ENCODE measurements at regions not wholly inside any gene's neighbourhood (a gene's known extent, or its start where the extent isn't known, plus 50 kb on each side); places are given as distances from the start of the nearest gene placed in this dataset.
"Not testable (repeated sequence)": the region's sequence is repeated elsewhere in the genome, so short reads cannot be mapped to it uniquely, and the experiment has no call there.

DNA sequence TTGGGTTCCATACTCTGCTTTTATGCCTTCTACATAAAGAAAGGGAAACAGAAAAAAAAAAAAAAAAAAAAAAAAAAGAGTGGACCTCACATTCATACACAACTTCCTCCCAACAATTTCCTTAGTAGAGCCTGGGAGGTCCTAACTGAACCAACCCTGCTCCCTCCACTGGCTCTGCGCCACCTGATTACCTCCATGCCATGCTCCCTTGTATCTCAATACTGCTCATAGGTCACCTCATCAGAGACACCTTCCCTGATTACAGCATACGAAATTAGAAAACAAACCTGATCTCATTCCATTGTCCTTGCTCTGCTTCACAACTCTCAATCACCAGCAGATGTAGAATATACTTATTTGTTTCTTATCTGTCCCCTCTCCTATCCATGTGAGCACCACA is 134.2 kb upstream of the EYA4 start:
- no peak for DNase-seq (ENCODE audit: low spot score)

DNA sequence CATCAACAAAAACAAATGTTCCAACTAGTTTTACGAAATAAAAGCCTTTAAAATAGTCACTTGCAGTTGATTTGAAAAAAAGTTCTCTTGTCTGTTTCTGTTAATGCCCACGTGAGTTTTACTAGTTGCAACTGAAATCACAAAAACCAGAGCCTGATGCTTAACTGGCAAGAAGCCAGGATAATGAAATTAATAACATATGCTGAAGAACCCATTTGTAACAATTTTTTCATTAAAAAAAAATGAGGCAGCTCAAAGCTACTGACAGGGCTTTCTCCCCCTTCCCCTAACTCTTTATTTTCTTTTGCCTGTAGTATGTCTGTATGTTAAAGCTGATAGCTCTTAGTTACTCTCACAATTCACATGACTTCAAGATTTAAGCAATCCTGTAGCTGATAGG is 132.7 kb upstream of the EYA4 start:
- no peak for DNase-seq (ENCODE audit: low spot score)

DNA sequence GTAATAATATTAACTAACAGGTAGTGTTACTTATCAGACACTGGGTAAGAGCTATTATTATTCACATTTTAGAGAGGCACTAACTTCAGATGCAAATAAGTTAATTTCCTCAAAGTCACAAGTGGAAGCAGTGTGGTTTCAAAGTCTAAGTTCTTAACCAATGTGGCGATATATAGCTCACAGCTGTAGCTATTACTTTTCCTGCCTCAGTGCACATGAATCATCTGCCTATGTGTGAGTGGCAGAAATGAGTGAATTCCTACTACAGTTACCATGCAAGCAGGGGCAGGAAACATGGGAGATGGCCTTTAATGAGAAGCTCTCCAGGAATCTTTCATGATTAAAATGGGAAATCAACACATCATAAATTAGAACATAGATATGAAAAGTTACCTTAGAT is 126.2 kb upstream of the EYA4 start:
- DNase-seq (ENCODE audit: low spot score): no peak

DNA sequence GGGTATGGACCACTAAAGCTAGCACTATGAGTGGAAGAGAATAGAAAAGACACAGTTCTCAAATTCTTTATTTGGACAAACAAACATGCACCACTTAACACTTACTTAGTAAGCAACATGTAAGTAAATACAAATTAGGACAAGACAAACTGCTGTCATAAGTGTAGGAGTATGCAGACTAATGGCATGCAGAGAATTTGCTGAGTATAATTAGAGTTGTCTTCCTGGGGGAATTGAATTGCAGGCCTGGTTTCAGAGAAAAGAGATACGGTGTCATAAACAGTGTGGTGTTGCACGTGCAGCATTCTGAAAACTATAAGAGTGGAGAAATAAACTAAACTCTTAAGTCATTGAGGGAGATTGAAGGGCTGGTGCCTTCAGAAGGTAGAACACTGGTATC is 125.2 kb upstream of the EYA4 start:
- no peak for DNase-seq (ENCODE audit: low spot score)

DNA sequence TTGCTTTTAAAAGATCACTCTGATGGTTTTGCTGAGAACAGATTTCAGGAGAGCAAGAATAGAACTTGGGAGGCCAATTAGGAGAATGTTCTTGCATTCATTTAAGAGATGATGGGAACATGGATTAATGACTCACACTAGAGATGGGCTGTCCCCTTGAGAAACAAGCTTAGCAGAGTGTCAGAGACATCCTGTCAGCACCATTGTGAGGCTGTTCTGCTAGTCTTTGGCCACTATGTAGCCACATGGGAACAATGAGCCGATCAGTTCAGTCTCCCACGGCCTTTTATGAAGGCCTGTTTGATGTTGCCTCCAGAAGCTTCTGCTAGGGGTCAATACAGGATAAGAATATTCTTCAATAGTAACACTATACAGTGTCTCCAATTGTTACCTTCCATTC is 113.0 kb upstream of the EYA4 start:
- DNase-seq (ENCODE audit: low spot score): no peak

DNA sequence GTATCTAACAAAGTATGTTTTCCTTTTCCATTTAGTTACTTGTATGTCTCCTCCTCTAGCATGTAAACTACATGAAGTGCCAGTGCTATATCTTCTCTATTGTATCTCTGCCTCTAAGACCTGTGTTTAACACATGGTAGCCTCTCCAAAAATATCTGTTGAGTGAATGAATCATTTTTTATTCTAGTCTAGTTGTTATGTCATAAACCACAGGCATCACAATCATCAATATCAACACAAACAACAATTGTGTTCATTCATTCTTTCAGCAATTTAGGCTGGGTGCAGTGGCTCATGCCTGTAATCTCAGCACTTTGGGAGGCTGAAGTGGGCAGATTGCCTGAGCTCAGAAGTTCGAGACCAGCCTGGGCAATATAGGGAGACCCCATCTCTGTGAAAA is 111.6 kb upstream of the EYA4 start:
- no peak for DNase-seq (ENCODE audit: low spot score)

DNA sequence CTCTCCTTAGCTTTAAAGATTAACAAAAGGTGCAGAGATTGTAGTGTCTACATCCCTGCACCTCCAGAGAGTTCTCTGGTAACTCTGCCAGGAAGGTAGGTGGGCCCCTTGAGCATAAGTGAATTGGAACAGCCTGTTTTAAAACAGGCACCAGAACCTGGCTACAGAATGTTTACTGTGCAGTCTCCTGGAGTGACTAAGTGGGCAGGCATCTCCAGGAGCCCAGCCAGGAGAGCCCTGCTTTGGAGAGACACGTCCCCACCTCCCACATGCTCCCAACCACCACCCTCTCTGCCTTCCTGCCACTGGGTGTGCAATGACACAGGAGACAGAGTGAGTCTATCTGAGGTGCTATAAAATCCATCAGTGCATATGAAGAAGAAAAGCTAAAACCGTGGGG is 110.3 kb upstream of the EYA4 start:
- no peak for DNase-seq (ENCODE audit: low spot score)

DNA sequence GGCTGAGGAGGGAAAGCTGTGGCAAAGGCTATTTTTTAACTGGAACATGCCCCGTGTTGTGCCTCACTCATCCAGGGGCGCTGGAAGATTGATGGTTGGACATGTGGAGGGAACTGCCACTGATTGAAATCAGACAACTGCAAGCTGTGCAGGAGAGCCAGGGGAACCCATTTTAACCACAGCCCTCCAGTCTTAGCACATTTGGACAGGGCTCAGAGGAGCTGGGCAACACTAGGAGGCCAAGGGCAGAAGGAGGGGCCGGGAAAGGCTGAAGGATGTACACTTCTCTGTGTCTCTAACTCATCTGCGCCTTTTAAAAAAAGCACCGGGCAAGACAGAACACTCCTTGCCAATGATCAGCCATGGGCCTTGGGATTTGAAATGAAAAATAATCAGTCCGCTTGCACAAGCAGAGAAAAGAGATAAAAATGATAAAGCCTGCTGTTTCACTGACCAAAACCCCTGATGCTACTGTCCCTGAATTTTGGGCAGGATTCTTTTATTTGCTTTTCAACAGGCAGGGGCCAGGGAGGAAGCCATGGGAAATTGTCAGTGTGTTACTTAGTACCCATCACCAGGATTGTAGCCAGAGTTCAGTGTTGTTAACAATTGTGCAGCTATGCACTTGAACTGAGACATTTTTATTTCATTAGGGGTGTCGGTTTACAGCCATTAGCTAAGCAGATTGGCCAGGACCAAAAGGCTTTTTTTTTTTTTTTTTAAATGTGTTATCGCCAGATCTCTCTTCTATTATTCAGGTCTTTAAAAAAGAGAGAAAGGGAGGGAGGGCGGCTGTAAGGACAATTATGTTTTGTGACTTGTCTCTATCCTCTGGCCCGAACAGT is 109.3 kb upstream of the EYA4 start:
- DNase-seq (ENCODE audit: low spot score): no peak

DNA sequence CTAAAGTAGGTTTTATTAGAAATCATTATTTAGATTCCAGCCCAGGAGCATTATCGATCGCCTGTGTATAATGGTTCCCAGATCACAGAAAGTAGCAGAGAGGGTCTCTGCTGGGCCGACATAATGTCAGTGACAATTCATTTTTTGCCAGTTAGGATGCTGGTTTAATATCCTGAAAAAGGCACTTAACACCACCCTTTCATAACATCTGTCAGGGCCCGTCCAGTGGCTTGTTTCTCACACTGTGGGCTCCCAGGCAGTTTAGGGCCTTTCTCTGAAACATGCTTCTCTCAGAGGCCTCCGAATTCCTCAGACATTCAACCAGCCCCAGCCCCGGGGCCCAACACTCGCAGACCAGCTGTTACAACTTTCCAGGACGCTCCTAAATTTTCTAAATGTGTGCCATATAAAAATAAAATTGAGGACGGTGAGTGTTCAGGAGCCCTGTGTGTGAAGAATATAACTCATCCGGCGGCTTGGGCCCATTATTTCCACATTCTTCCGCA is 108.6 kb upstream of the EYA4 start:
- no peak for DNase-seq (ENCODE audit: low spot score)

DNA sequence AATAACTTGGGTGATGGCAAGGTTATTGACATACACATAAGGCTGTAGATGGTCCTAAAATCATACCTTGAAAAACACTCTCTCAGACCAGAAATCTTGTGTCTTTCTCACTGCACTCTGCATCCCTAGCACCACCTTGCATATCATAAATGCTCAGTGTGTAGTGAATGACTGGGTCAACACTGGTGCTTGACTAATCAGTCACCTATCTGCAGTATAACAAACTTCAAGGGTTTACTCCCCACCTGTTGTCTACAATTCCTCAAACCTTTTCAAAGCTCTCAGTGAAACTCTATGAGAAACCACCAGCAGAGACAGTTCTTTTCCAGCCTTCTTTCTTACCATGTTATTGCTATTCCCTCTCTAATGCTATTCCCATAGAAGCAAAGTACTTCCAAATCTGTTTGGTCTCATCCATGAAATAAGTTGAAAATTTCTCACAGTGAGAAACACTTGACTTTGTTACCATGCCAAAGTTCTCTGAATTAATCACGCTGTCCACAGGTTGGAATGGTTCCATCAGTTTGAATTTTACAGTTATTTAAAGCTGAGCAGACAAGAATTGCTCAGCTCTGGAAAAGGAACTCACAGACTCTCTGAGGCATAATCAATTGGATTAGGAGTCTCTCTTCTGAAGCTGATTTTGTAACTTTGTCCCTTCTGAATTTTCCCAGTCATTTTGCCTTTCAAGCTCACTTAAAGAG is 104.8 kb upstream of the EYA4 start:
- no peak for DNase-seq (ENCODE audit: low spot score)

DNA sequence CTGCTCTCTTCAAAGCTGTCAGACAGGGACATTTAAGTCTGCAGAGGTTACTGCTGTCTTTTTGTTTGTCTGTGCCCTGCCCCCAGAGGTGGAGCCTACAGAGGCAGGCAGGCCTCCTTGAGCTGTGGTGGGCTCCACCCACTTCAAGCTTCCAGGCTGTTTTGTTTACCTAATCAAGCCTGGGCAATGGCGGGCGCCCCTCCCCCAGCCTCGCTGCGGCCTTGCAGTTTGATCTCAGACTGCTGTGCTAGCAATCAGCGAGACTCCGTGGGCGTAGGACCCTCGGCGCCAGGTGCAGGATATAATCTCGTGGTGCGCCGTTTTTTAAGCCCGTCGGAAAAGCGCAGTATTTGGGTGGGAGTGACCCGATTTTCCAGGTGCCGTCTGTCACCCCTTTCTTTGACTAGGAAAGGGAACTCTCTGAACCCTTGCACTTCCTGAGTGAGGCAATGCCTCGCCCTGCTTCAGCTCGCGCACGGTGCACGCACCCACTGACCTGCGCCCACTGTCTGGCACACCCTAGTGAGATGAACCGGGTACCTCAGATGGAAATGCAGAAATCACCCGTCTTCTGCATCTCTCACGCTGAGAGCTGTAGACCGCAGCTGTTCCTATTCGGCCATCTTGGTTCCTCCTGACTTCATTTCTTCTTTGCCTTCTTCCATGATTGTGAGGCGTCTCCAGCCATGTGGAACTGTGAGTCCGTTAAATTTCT is 93.5 kb upstream of the EYA4 start:
- not testable (repeated sequence) for DNase-seq (ENCODE audit: low spot score)

DNA sequence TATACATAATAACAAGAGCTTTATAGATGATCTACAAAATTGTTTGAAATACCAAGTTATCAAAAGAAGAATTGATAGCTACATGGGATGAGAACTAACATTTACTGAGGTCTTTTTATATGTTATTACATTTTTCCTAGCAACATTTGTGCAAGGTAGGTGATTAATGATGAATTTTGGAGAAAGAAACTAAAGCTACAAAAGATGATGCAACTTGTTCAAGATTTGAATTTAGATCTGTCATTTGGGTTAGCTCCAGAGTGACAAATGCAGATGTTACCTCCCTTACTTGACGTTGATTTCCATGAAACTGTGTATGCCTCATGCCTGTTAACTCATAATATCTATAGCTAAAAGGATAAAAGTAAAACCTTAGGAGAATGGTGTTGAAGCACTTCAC is 84.5 kb upstream of the EYA4 start:
- no peak for DNase-seq (ENCODE audit: low spot score)

DNA sequence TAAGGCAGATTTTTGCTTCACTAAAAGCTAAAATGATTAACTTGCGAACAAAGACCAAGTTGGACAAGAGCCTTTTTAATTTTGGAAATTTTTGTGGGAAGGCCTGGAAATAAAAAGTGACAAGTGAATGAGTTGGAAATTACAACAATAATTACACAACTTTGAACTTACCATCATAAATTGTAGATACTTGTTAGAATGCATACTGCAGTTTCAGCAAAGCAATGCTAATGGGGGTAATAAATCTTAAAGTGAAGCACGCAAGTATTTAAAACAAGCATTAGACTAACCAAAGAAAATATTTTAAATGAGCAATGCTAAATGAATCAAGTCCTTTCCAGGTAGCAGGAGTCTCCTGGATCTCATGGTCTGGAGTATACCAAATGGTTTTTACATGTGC is 83.2 kb upstream of the EYA4 start:
- no peak for DNase-seq (ENCODE audit: low spot score)

DNA sequence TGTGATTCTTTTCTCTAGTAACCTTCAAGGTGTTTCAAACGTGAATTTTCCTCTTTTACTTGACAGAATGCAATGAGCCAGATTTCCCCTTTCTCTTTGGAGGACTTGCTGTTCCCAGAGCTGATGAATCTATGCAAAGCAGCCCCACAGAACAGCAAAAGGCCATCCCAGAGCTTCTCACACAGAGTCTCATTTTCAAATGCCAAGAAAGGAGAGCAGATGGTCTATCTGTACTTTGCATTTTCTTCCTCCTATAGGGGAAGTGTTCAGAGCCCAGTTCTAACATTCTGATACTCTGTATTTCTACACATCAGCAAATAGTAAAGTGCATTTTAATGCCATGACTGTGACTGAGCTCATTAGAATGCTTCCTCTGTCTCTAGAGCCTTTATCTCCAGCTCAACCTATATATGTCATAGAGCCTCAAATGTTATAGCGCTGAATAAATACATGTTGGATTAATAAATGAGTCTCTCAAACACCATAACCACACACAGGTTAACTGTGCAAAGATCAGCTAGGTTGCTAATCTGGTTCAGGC is 81.8 kb upstream of the EYA4 start:
- no peak for DNase-seq (ENCODE audit: low spot score)

DNA sequence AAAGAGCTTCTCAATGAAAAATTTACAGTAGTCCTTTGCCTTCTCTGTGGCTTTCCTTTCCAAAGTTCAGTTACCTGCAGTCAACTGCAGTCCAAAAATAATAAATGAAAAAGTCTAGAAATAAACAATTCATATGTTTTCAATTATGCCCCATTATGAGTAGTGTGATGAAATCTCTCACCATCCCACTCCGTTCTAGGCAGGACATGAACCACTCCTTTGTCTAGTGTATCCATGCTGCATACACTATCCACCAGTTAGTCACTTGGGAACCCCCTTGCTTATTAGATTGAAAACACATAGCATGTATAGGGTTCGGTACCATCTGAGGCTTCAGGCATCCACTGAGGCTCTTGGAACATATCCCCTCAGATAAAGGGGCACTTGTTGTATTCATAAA is 80.6 kb upstream of the EYA4 start:
- DNase-seq (ENCODE audit: low spot score): no peak

DNA sequence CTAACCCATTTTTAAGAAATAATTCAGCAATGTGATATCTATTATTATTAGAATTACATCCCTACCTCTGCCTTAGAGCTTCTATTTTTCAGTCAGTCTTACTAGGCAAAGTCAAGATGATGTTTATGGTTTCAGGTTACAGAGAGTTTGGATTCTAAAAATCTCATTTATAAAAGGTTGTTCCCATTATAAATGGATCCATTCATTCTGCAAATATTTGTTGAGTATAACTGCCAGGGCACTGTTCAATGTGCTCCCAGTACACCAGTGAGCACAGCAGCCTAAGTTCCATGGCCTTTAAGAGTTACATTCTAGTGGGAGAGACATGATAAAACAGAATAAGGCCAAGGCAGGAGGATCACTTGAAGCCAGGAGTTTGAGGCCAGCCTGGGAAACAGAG is 75.9 kb upstream of the EYA4 start:
- DNase-seq (ENCODE audit: low spot score): no peak

DNA sequence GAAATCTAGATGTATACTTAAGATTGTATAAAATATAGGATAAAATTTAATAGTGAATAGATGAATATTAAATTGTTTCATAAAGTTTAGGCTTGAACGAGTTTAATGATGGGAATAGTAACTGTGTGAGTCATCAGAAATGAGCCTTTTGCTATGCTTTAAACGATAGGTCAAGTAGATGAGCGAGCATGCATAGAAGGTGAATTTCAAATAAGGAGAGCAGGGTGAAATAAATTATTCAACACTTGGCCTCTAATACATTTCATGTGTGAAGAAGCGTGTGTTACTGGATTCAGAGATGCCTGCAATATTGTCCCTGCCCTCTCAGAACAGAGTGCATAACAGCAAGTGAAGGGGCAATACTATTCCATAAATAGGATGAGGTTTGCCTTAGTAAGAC is 74.4 kb upstream of the EYA4 start:
- DNase-seq (ENCODE audit: low spot score): no peak

DNA sequence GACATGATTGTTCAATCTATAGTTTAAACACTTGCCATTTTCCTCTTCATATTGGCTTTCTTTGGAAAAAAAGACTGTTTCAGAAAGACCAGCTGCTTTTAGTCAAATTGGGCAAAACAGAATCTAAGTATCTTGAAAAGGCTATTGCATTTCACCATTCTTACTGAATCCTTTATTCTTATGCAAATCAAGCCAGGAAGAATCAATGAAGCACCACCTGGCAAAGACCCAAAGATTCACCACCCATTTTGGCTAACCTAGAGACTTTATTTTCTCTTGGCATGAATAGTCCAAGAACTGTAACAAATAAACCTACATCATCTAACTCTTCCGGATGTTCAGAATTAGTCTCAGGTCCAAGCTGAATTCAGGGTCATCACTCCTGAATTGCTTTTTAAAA is 71.3 kb upstream of the EYA4 start:
- DNase-seq (ENCODE audit: low spot score): no peak

DNA sequence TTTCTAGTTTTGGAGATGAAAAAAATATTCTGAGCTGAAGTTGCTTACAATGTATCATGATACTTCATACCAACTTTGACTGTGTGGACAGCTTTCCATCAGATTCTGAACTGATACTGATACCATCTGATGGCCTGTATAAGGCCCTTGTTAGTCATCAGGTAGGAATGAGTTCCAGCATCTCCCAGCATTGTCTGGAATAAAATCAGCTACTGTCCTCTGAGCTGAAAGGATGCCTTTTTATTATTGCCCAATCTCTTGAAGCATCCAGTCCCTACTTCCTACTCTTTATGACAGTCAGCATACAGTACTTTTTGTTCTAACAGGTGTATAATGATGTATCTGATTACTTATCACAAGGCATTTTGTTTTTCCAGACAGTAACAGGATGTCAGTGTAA is 70.6 kb upstream of the EYA4 start:
- no peak for DNase-seq (ENCODE audit: low spot score)

DNA sequence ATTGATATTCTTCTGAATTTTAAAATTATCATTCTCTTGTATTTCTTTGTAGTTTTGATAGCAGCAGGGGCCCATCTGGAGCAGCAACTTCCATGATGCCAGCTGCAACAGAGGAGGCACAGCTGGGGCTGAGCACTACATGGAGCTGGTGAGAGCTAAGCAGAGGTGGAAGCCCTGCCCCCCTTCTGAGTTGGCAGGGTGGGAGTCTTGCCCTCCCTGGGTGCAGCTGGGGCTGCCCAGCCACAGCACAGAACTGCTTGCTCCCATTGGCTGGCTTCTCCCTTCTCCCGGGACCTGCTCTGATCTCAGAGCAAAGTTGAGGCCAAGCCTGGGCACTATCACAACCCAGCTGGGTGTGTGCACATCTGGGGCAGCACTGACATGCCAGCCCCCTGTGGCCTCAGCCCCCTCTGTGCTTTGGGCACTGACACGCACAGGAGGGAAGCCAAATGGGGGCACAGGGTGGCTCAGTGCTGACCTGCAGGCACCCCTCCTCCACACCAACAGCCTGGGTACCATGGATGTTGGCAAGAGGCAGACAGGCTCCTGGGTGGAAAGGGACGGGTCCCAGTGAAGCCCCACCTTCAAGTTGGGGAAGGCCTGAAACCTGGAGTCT is 69.1 kb upstream of the EYA4 start:
- no peak for DNase-seq (ENCODE audit: low spot score)

DNA sequence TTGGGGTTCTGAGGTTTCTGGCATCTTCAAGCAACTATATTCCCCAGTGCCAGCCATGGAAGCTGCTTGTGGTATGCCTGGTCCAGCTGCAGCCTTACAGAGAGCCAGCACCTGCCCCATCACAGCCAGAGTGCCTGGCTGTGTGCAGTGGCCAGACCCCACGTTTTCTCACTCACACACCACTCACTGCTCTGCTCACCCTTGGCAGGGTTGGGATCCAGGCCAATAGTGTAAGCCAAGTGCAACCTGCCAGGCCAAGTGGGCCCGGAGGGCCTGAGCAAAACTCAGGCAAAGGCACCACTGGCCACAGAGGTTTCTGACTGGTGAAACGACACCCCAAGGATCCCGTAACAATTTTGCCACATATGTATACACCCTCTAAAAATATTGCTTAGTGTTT is 67.9 kb upstream of the EYA4 start:
- no peak for DNase-seq (ENCODE audit: low spot score)

DNA sequence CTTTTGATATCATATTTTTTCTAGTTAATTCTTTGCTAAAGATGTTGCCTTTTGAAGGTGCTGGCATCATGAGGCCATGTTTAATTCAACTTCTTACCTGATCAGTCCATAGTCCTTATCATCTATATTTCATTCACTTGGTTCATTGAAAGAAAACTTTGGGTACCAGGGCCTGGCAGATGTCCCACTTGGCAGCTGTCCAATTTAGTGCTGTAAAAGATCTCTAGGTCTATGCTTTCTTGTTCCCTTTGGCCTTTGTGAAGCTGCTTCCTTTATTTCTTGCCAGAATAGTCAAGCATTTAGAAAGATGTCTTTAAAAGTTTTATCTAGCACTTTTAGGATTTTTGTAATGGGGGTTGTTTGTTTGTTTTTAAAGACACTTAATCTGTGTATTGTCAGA is 61.7 kb upstream of the EYA4 start:
- no peak for DNase-seq (ENCODE audit: low spot score)

Data from ureter (tissue), 1 donor.